ENCODE measurements at regions not wholly inside any gene's neighbourhood (a gene's known extent, or its start where the extent isn't known, plus 50 kb on each side); places are given as distances from the start of the nearest gene placed in this dataset.

DNA sequence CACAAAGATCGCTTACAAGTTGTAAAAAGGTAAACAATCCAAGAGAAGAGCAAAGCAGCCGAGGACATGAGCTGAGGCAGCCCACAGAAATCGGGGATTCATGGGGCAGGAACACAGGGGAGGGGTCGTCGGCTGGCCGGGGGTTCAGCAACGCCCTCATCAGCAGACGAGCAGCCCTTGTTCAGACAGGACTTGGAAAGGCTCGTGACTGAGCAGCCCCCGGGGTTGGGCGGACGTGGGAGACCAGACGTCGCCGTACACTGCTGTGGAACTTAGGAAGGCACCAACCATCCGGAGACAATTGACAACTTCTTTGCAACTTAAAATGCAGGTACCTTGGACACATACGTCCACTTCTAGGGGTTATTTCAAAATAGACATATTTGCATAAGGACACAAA lies 370.5 kb downstream of the BRD1 start:
- TF ChIP-seq, protein P1, sequence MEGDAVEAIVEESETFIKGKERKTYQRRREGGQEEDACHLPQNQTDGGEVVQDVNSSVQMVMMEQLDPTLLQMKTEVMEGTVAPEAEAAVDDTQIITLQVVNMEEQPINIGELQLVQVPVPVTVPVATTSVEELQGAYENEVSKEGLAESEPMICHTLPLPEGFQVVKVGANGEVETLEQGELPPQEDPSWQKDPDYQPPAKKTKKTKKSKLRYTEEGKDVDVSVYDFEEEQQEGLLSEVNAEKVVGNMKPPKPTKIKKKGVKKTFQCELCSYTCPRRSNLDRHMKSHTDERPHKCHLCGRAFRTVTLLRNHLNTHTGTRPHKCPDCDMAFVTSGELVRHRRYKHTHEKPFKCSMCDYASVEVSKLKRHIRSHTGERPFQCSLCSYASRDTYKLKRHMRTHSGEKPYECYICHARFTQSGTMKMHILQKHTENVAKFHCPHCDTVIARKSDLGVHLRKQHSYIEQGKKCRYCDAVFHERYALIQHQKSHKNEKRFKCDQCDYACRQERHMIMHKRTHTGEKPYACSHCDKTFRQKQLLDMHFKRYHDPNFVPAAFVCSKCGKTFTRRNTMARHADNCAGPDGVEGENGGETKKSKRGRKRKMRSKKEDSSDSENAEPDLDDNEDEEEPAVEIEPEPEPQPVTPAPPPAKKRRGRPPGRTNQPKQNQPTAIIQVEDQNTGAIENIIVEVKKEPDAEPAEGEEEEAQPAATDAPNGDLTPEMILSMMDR (IDR thresholded peaks at IDR 0.05): no peak
- no peak for TF ChIP-seq EP300 (IDR thresholded peaks at IDR 0.05)
- TF ChIP-seq POLR2A (IDR thresholded peaks at IDR 0.05): no peak

Measured in tibial nerve (tissue), 4 donors.